ENCODE measurements at regions not wholly inside any gene's neighbourhood (a gene's known extent, or its start where the extent isn't known, plus 50 kb on each side); places are given as distances from the start of the nearest gene placed in this dataset.
"Not testable (repeated sequence)": the region's sequence is repeated elsewhere in the genome, so short reads cannot be mapped to it uniquely, and the experiment has no call there.

GRCh38 chr2:83217854-83218253 lies 1241.2 kb downstream of the SUCLG1 start:
- H3K4me3 ChIP-seq (ENCODE audit: low read length) = no peak overlapping the region
- no peaks in the 10 kb centered on the region for H3K4me1 ChIP-seq (ENCODE audit: control insufficient read depth, insufficient read depth, low read length)
- no peaks in the 10 kb centered on the region for H3K9me3 ChIP-seq (ENCODE audit: control insufficient read depth, low read length)
- no peak for ATAC-seq
- no peak overlapping the region for H3K27ac ChIP-seq (ENCODE audit: low read length)
- no peaks in the 10 kb centered on the region for H3K27me3 ChIP-seq (ENCODE audit: control insufficient read depth, insufficient read depth)
- DNase-seq = no peak
- intact Hi-C loops (cut with DNase I) = no loop called here
- 83% methylated on average over 4 of the region's 4 CpGs for WGBS

DNA sequence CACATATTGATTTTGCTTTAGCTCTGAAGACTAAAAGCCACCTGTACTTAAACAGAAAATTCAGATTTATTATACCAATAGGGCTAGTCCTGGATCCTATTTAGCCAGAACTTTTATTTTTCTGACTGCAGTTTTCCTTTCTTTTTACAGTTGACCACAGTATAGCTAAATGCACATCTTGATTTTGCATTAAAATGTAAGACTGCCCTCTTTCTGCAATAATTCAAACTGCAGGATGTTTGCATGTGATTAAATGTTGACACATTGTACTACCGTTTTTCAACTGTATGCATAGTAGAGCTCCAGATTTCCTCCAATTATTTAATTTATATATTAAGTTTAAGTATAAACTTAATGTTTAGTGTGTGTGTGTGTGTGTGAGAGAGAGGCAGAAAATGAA lies 1262.9 kb downstream of the SUCLG1 start:
- H3K27me3 ChIP-seq (ENCODE audit: control insufficient read depth, insufficient read depth) = no peaks in the 10 kb centered on the region
- DNase-seq (no peak), ATAC-seq (peak in 1 of 2 donors; percentile 58)
- no peak overlapping the region for H3K27ac ChIP-seq (ENCODE audit: low read length)
- no peaks in the 10 kb centered on the region for H3K9me3 ChIP-seq (ENCODE audit: control insufficient read depth, low read length)
- intact Hi-C loops (cut with DNase I) = no loop called here
- H3K4me3 ChIP-seq (ENCODE audit: low read length) = no peak overlapping the region
- no peaks in the 10 kb centered on the region for H3K4me1 ChIP-seq (ENCODE audit: control insufficient read depth, insufficient read depth, low read length)
- 0% methylated on average over 1 of the region's 1 CpG for WGBS

DNA sequence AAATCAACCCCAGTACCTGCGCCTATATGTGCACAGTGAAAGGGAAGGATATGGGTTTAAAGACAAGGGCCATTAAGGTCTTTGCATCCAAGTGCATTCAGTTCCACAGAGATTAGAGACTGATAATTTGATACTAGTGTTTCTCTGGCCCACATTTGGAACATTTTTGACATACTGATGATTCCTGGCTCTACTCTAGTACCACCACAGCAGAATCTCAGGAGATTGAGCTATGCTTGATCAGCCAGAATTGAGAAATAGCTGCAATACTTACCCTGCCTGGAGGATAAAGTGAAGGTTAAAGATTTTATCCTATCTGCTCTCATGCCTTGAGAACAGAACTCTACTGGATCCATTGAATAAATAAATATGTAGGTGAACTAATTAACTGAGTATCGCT lies 1267.8 kb downstream of the SUCLG1 start:
- Histone ChIP-seq H3K4me3 (ENCODE audit: low read length) (no peak overlapping the region), H3K27me3 (ENCODE audit: control insufficient read depth, insufficient read depth) (no peaks in the 10 kb centered on the region), H3K9me3 (ENCODE audit: control insufficient read depth, low read length) (no peaks in the 10 kb centered on the region), H3K27ac (ENCODE audit: low read length) (no peak overlapping the region), H3K4me1 (ENCODE audit: control insufficient read depth, insufficient read depth, low read length) (no peaks in the 10 kb centered on the region)
- intact Hi-C loops (cut with DNase I) = no loop called here
- DNase-seq (no peak), ATAC-seq (no peak)
- 100% methylated on average over 2 of the region's 2 CpGs for WGBS

- H3K9me3 ChIP-seq (ENCODE audit: control insufficient read depth, low read length) = no peaks in the 10 kb centered on the region
- H3K4me1 ChIP-seq (ENCODE audit: control insufficient read depth, insufficient read depth, low read length) = no peaks in the 10 kb centered on the region
- no peak for DNase-seq
- H3K27me3 ChIP-seq (ENCODE audit: control insufficient read depth, insufficient read depth) = no peaks in the 10 kb centered on the region
- no peak overlapping the region for H3K27ac ChIP-seq (ENCODE audit: low read length)
- intact Hi-C loops (cut with DNase I) = no loop called here
- ATAC-seq = peak; percentile 66 to 73
- 61% methylated on average over 8 of the region's 8 CpGs for WGBS
- H3K4me3 ChIP-seq (ENCODE audit: low read length) = no peak overlapping the region
Measured at GRCh38 chr2:83186105-83186760, 1272.8 kb downstream of the SUCLG1 start.

DNA sequence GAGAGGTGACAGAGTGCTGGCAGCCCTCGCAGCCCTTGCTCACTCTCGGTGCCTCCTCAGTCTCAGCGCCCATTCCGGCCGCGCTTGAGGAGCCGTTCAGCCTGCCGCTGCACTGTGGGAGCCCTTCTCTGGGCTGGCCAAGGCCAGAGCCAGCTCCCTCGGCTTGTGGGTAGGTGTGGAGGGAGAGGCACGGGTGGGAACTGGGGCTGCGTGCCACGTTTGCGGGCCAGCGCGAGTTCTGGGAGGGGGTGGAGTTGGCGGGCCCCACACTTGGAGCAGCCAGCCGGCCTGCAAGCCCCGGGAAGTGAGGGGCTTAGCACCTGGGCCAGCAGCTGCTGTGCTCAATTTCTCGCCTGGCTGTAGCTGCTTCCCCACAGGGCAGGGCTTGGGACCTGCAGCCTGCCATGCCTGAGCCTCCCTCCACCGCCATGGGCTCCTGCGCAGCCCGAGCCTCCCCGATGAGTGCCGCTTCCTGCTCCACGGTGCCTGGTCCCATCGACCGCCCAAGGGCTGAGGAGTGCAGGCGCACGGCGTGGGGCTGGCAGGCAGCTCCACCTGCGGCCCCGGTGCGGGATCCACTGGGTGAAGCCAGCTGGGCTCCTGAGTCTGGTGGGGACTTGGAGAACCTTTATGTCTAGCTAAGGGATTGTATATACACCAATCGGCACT lies 1278.1 kb downstream of the SUCLG1 start:
- peak in 1 of 3 donors; percentile 46 for DNase-seq
- H3K27me3 ChIP-seq (ENCODE audit: control insufficient read depth, insufficient read depth); intact Hi-C loops (cut with DNase I); H3K4me3 ChIP-seq (ENCODE audit: low read length); H3K4me1 ChIP-seq (ENCODE audit: control insufficient read depth, insufficient read depth, low read length); H3K27ac ChIP-seq (ENCODE audit: low read length); ATAC-seq; H3K9me3 ChIP-seq (ENCODE audit: control insufficient read depth, low read length): not testable (repeated sequence)
- 97% methylated on average over 34 of the region's 34 CpGs for WGBS

- no peaks in the 10 kb centered on the region for H3K4me1 ChIP-seq (ENCODE audit: control insufficient read depth, insufficient read depth, low read length)
- 92% methylated on average over 2 of the region's 2 CpGs for WGBS
- no peak overlapping the region for H3K4me3 ChIP-seq (ENCODE audit: low read length)
- no peak for ATAC-seq
- DNase-seq = no peak
- no peaks in the 10 kb centered on the region for H3K9me3 ChIP-seq (ENCODE audit: control insufficient read depth, low read length)
- no peak overlapping the region for H3K27ac ChIP-seq (ENCODE audit: low read length)
- intact Hi-C loops (cut with DNase I) = no loop called here
- no peaks in the 10 kb centered on the region for H3K27me3 ChIP-seq (ENCODE audit: control insufficient read depth, insufficient read depth)
Measured at GRCh38 chr2:83176539-83176938, 1282.5 kb downstream of the SUCLG1 start.

- ATAC-seq (no peak), DNase-seq (no peak)
- H3K4me1 ChIP-seq (ENCODE audit: control insufficient read depth, insufficient read depth, low read length) = no peaks in the 10 kb centered on the region
- WGBS = 92% methylated on average over 2 of the region's 2 CpGs
- H3K27me3 ChIP-seq (ENCODE audit: control insufficient read depth, insufficient read depth) = no peaks in the 10 kb centered on the region
- H3K4me3 ChIP-seq (ENCODE audit: low read length) = no peak overlapping the region
- H3K9me3 ChIP-seq (ENCODE audit: control insufficient read depth, low read length) = no peaks in the 10 kb centered on the region
- H3K27ac ChIP-seq (ENCODE audit: low read length) = no peak overlapping the region
- intact Hi-C loops (cut with DNase I) = no loop called here
Measured at GRCh38 chr2:83172841-83173240, 1286.2 kb downstream of the SUCLG1 start.

GRCh38 chr2:83168377-83168776 lies 1290.7 kb downstream of the SUCLG1 start:
- intact Hi-C loops (cut with DNase I) = no loop called here
- 65% methylated on average over 2 of the region's 2 CpGs for WGBS
- ATAC-seq (no peak), DNase-seq (no peak)
- H3K9me3 ChIP-seq (ENCODE audit: control insufficient read depth, low read length) = no peaks in the 10 kb centered on the region
- H3K4me1 ChIP-seq (ENCODE audit: control insufficient read depth, insufficient read depth, low read length) = no peaks in the 10 kb centered on the region
- no peak overlapping the region for H3K27ac ChIP-seq (ENCODE audit: low read length)
- H3K4me3 ChIP-seq (ENCODE audit: low read length) = no peak overlapping the region
- no peaks in the 10 kb centered on the region for H3K27me3 ChIP-seq (ENCODE audit: control insufficient read depth, insufficient read depth)

DNA sequence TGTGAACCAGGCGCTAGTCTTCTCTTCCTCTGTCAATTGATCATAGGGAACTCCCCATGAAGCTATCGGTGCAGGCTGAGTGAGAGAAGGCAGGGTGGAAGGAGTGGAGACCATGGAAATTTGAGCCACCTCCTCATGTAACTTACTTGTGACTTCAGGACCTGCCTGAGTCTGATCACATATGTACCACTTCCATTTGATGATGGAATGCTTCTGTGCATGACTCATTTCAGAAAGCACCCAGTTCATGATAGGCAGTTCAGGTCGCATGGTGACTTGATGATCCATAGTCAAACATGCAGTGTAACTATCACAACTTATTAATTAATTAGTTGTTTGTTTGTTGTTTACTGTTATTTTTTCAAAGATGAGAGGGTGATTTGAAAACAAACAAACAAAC lies 1296.7 kb downstream of the SUCLG1 start:
- Histone ChIP-seq H3K4me3 (ENCODE audit: low read length) (no peak overlapping the region), H3K27ac (ENCODE audit: low read length) (no peak overlapping the region), H3K9me3 (ENCODE audit: control insufficient read depth, low read length) (no peaks in the 10 kb centered on the region), H3K27me3 (ENCODE audit: control insufficient read depth, insufficient read depth) (no peaks in the 10 kb centered on the region), H3K4me1 (ENCODE audit: control insufficient read depth, insufficient read depth, low read length) (no peaks in the 10 kb centered on the region)
- DNase-seq = no peak
- WGBS = 89% methylated on average over 3 of the region's 3 CpGs
- ATAC-seq = no peak
- intact Hi-C loops (cut with DNase I) = no loop called here

DNA sequence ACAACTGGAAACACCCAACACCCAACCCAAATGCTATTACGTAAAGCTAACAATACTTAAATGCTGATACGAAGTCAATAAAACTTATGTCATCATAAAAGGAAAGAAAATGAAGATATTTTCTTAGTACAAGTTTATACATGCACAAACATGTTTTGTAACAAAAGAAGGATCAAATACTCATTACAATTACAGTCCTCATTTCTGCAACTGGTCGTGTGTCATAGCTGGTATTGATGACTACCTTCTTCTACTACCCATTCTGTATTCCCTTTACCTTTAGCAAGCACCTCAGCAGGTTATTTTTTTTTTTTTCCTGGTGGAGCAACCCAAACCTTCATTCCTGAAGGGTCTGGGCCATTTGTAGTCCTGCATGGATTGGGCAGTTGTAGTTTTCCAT lies 1298.5 kb downstream of the SUCLG1 start:
- intact Hi-C loops (cut with DNase I) = no loop called here
- no peak for ATAC-seq
- no peak for DNase-seq
- H3K4me1 ChIP-seq (ENCODE audit: control insufficient read depth, insufficient read depth, low read length) = no peaks in the 10 kb centered on the region
- no peaks in the 10 kb centered on the region for H3K9me3 ChIP-seq (ENCODE audit: control insufficient read depth, low read length)
- WGBS = 91% methylated on average over 3 of the region's 3 CpGs
- H3K27ac ChIP-seq (ENCODE audit: low read length) = no peak overlapping the region
- no peak overlapping the region for H3K4me3 ChIP-seq (ENCODE audit: low read length)
- H3K27me3 ChIP-seq (ENCODE audit: control insufficient read depth, insufficient read depth) = no peaks in the 10 kb centered on the region

DNA sequence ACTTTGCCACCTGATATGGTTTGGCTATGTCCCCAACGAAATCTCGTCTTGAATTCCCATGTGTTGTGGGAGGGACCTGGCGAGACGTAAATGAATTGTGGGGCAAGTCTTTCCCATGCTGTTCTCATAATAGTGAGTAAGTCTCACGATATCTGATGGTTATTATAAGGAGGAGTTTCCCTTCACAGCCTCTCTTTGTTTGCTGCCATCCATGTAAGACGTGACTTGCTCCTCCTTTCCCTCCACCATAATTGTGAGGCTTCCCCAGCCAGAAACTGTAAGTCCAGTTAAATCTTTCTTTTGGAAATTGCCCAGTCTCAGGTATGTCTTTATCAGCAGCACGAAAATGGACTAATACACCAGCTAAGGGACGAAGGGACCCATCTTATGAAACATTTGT lies 1303.3 kb downstream of the SUCLG1 start:
- WGBS = 91% methylated on average over 8 of the region's 8 CpGs
- no peak for DNase-seq
- Histone ChIP-seq H3K27ac (ENCODE audit: low read length) (no peak overlapping the region), H3K4me1 (ENCODE audit: control insufficient read depth, insufficient read depth, low read length) (no peaks in the 10 kb centered on the region), H3K4me3 (ENCODE audit: low read length) (no peak overlapping the region), H3K9me3 (ENCODE audit: control insufficient read depth, low read length) (no peaks in the 10 kb centered on the region), H3K27me3 (ENCODE audit: control insufficient read depth, insufficient read depth) (no peaks in the 10 kb centered on the region)
- intact Hi-C loops (cut with DNase I) = no loop called here
- ATAC-seq = no peak

DNA sequence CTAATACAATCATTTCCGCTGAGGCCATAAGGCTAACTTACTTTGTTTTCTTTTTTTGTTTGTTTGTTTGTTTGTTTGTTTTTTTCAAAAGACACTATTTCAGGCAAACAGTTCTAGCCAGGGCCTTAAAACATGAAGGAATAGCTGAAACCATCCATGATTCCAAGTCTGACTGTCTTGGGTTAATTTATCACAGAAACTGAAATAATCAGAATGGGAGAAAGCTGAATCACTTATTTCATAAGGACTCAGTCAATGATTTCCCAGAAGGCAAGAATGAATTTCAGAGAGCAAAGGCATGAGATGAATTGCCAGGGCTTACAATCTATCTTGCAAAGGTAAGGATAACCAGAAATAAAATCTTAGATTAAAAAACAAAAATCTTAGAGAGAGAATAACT lies 1315.1 kb downstream of the SUCLG1 start:
- Histone ChIP-seq H3K4me3 (ENCODE audit: low read length) (no peak overlapping the region), H3K9me3 (ENCODE audit: control insufficient read depth, low read length) (no peaks in the 10 kb centered on the region), H3K27ac (ENCODE audit: low read length) (no peak overlapping the region), H3K4me1 (ENCODE audit: control insufficient read depth, insufficient read depth, low read length) (no peaks in the 10 kb centered on the region), H3K27me3 (ENCODE audit: control insufficient read depth, insufficient read depth) (no peaks in the 10 kb centered on the region)
- WGBS = 86% methylated on average over 1 of the region's 1 CpG
- intact Hi-C loops (cut with DNase I) = no loop called here
- ATAC-seq (no peak), DNase-seq (no peak)
